ENCODE measurements at regions not wholly inside any gene's neighbourhood (a gene's known extent, or its start where the extent isn't known, plus 50 kb on each side); places are given as distances from the start of the nearest gene placed in this dataset.

DNA sequence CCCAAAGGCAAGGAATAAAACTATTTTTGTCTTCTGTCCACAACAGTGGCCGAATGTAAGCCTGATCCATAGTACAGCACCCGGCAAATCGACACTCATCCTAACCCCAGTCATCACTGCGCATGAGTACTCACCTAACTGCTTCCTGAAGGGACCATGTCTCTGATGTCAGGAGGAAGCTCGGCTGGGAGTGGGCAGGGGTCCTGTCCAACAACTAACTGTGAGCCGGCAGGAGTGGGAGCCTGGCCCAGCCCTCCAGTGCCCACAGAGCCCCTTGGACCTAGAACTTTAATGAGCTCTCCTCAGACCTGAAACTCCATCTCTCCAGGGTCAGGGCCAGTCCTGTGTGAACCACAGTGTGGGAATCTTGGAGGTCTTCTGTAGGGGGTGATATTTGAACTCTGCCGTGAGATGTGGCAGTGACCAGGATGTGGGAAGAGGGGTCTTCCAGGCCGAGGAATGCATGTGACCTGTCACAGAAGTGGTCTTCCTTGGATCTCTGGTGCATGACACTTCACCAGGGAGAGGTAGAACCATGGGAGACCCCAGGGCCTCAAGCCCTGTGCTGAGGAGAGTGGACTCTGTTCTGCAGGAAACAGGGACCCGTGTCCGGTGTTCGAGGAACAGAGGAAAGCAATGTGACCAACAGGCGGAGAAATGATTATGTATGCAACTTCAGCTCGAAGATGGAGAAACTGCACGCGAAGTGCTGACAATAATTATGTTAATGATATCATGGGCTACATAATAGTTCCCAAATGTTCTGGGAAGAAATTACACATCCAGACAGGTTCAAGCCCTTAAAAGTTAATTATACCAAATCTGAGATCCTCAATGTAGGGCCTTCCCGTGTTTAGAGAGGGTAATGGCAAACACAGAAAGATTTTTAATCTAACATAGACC is 240.1 kb upstream of the HDAC4 start:
- no peak for DNase-seq

- no peak for DNase-seq
Measured at GRCh38 chr2:239640210-239640609, 239.4 kb upstream of the HDAC4 start.

GRCh38 chr2:239639421-239640185 is 238.8 kb upstream of the HDAC4 start:
- DNase-seq: no peak

GRCh38 chr2:239638376-239638775 is 237.6 kb upstream of the HDAC4 start:
- DNase-seq: no peak

GRCh38 chr2:239636808-239637207 is 236.0 kb upstream of the HDAC4 start:
- no peak for DNase-seq

GRCh38 chr2:239634769-239635168 is 233.9 kb upstream of the HDAC4 start:
- DNase-seq: no peak

DNA sequence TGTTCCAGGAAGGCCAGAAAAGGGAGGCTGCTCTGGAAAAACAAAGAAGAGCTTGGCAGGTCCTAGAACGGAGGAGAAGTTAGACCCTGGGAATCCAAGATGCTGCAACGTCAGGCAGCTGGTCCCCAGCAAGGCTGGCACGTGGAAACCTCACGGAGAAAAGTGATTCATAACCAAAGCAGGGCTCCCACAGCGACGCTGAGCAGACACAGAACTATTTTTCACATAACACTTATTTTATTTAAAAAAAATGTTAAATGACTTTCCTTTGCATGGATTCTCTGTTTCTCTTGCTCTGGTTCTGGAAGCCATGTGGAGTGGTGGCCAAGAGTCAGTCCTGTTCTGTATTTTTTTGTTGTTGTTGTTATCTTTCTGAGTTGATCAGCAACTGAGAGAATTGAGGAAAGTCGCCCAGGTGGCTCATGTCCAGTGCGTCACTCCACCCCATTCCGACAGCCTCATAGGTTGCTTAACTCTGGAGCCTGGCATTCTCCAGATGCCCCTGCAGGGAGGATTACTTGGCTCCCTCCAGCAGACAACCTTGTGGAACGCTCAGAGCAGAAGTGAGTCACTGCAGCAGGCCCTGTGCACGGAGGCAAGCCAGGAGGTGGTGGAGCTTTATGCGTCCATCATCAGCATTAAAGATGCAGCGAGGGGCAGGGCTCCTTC is 229.9 kb upstream of the HDAC4 start:
- DNase-seq: no peak

DNA sequence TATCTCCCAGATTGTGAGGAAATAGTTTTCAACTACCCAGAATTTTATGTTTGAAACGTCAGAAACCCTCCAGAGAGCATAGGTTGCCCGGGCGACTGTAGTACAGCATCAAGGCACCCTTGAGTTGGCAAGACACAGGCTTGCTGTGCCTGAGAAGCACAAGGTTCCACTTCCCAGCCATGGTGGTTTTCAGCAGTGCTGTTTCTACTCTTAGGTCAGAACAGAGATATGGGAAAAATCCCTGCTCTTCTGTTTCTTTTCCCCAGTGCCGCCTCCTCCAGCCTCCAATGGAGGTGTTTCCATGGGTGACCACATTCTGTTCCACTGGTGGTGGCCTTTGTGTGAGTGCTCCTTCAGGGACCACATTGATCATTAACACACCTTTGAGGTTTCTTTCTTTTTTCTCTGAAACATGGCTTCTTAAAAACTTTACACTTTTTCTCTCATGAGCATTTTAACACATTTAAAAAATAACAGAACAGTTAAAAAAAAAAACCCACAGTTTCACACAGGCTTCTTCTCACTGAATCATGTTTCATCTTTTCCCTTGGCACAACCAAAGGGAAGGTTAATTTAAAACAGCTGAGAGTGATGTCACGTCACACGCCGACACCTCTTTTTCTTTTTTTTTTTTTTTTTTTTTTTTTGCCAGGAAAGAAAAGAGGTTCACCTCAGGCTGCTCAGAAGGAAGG is 229.3 kb upstream of the HDAC4 start:
- DNase-seq: no peak

- no peak for DNase-seq
Measured at GRCh38 chr2:239626961-239627592, 226.3 kb upstream of the HDAC4 start.

DNA sequence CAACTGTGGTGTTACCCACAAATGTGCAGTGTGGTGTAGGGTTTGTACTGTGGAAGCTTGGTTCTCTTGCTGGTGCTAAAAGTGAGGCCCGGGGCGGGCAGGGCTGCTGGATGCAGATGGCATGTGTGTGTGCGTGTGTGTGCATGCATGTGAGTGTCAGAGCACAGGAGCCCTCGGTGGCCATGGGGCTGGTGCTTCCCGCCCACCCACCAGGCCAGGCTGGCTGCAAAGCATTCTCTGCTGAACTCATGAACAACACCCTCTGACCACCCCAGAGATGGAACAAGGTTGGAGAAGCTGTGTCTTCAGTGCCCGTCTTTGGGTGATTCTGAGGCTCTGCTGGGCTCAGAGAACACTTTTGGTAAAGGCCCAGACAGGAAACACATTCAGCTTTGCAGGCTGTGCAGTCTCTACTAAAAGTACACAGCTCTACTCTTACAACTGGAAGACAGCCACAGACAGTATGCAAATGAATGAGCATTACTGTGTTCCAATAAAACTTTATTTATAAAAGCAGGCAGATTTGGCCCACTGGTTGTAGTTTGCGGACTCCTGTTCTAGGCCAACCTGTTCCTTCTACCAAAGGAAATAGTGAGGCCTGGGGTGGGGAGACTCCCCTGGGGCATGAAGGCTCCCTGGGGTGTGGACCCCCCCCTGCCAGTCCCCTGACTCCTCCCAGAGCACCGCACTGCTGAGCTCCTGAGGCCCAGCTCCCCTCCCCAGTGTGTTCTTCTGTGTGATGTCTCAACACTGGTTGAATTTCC is 225.3 kb upstream of the HDAC4 start:
- DNase-seq: no peak

GRCh38 chr2:239625156-239625845 is 224.5 kb upstream of the HDAC4 start:
- DNase-seq: peak; percentile 24

- DNase-seq: peak; percentile 27
Measured at GRCh38 chr2:239621611-239622010, 220.8 kb upstream of the HDAC4 start.

DNA sequence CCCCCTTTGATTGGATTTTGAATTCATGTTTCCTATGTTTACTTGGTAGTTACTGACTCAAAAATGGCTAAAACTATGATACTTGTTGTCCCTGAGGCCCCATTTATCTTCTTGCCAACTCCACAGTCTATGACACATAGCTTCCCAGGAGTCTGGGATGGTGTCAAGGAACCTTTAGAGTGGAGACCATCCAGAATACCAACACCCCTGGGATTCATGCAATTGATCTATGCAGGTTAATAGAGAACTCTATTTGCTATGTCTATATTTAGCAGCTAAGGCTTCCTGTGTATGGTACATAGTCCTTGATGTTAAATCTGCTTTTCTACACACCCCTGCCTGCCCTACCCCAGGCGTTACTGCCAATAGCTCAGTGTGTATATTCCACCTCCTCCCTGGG is 218.5 kb upstream of the HDAC4 start:
- no peak for DNase-seq

DNA sequence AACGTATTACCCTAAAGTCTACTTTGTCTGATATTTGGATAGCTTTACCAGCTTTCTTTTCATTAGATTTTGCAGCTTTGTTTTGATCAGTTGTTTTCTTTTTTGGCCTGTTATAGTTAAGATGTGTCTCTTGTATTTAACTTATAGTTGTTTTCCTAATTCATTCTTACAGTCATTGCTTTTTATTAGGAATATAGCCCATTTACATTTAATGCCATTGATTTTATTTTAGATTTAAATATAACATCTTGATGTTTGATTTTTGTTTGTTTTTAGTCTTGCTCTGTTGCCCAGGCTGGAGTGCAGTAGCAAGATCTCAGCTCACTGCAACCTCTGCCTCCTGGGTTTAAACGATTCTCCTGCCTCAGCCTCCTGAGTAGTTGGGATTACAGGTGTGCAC is 215.9 kb upstream of the HDAC4 start:
- no peak for DNase-seq

- no peak for DNase-seq
Measured at GRCh38 chr2:239612133-239612532, 211.3 kb upstream of the HDAC4 start.

GRCh38 chr2:239611222-239611795 is 210.5 kb upstream of the HDAC4 start:
- DNase-seq: no peak

- DNase-seq: no peak
Measured at GRCh38 chr2:239610457-239611221, 209.8 kb upstream of the HDAC4 start.

GRCh38 chr2:239609607-239610310 is 208.9 kb upstream of the HDAC4 start:
- DNase-seq: no peak

DNA sequence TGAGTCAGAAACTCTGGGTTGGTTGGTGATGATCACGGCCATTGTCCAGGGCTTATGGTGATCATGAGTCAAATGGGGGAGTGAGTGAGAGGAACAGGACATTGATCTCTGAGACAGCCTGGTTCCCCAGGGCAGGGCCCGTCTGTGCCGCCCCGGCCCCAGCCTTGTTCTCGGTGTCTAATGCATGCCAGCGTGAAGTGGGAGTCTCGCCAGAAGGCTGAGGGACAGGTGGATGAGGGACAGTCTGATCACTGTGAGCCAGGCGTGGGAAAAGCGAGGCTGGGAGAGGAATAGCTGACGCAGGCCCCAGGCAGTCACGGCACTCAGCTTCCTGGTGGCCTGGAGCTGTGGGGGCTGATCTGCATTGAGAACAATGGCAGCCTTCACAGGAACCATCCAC is 208.3 kb upstream of the HDAC4 start:
- no peak for DNase-seq
